ENCODE measurements at regions not wholly inside any gene's neighbourhood (a gene's known extent, or its start where the extent isn't known, plus 50 kb on each side); places are given as distances from the start of the nearest gene placed in this dataset.
"Not testable (repeated sequence)": the region's sequence is repeated elsewhere in the genome, so short reads cannot be mapped to it uniquely, and the experiment has no call there.

DNA sequence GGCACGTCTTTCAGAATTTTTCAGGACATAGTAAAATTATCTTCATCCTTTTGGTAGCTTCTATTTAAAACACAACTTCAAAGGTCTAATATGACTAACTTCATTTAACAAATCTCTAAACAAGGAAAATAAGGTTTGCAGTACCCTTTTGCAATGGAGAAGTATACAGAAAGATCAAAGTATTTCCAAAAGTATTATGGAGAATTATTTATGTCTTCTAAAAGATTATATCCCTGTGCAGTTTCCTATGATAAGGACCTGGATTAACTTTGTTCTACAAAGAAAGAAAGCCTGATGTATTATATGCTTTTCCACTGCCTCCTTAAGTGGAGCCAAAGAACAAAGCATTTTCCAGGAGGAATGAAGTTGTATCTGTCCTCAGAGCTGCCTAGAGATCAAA is 353.0 kb upstream of the RUNX1 start:
- DNase-seq (ENCODE audit: low read depth in 2 of 2) = no peak

GRCh38 chr21:35401476-35401875 is 352.4 kb upstream of the RUNX1 start:
- no peak for DNase-seq (ENCODE audit: low read depth in 2 of 2)

DNA sequence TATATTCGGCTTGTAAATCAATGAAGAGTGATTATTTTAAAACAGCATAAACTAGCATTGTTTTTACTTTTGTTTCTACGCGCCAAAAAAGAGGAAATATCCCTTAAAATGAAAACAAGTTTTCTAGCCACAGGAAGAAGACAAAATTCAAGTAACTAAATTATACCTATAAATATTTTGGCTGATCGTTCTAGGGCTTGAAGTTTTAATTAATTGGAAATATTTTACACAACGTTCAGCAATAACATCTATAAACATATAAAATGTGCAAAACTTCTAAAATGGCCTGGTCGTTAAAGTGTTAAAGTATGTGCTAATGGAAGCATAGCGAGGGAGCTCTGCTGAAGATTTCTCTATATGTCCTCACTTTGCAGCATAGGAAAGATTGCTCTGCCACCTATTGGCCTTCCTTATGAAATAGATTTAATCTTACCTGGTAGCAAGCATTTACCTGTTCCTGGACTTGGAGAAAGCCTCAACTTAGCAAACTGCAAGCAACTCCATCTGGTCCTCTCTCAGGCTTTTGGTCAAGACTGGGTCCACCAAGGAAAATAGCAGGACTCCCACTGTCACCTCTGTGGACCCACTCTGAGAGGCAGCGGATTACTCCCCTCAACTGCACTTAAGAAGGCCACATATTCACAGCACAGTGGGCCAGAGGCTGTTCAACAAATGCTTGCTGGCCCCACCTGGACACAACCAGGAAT is 351.3 kb upstream of the RUNX1 start:
- no peak for DNase-seq (ENCODE audit: low read depth in 2 of 2)

DNA sequence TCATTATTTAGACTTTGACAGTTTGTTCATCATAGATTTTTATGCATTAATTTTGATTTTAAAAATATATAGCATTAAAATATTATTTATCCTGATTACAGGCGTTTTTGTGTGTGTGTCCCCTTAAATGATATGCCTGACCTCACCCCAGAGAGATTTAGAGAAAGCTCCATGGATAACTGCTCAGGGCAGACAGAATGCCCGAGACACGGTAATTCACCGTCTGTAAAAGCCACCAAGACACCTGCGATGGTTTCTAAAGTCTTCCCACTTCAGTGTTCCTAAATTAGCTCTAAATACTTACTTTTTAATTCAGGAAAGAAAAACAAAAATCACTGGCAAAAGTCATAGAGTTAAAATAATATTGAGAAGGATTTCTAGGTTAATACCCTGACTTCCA is 350.6 kb upstream of the RUNX1 start:
- no peak for DNase-seq (ENCODE audit: low read depth in 2 of 2)

DNA sequence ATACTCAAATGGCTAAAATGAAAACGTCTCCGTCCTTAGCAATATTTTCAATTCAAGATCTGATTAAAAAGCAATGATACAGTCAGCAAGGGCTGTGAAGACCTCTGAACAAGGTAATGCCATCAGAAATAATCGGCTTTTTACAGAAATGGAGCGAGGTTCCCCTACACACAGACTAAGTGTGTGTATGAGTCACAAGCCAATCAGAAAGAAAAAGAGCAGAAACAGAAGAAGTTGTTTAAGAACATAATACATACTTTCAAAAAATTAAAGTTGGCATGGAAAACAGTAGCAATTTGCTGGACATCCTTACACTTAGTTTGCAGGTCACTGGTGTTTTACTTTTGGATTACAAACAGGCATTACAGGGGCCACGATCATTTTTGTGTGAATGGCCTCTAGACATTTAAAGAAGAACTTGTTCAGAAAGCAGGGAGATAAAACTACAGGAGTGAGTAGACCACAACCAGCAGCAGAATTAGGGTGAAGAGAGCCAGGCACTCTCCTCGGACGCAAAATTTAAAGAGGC is 350.0 kb upstream of the RUNX1 start:
- no peak for DNase-seq (ENCODE audit: low read depth in 2 of 2)

DNA sequence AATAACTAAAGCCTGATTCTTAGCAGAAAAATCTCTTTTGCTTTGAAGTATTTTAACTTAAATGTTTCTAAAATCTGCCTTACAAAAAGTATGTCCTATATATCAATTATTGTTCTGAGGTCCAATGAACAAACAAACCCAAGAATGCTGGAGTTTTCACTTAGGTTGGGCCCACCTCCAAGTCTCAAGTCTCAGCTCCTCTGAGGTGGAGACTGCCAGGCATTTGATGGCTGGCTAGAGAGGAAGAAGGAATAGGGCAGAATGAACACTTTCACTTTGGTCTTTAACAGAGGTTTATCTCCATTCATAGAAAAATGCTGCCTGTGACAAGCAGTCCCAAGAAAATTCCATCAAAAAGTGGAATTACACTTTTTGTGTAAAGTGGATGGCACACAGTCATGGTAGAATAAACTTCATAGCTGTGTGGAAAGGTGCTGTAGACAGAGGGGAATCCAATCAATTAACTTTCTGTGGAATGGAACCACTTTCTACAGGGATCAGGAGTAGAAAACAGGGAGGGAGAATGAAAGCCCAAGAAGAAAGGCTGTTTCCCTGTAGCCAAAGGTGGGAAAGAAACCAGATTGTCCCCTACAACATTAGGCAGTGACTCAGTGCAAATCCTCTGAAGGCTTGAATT is 349.4 kb upstream of the RUNX1 start:
- no peak for DNase-seq (ENCODE audit: low read depth in 2 of 2)

- no peak for DNase-seq (ENCODE audit: low read depth in 2 of 2)
These were observed 348.7 kb upstream of the RUNX1 start for GRCh38 chr21:35397781-35398180.

DNA sequence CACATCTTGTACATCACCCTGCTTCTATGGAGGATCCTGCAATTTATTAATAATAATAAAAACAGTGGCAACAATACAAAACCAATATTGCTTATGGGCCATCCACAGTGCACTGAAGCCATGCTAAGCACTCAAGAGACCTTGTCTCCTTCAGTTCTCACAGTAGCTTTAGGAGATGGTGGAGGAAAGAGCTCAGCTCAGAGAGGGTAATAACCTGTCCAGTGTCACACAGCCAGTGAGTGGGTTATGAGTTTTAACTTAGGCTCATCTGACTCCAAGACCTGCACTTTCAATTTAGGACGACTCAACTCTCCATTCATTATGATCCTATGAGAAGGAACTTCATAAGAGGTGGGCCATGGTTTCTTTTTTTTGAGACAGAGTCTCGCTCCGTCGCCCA is 347.6 kb upstream of the RUNX1 start:
- DNase-seq (ENCODE audit: low read depth in 2 of 2) = no peak

DNA sequence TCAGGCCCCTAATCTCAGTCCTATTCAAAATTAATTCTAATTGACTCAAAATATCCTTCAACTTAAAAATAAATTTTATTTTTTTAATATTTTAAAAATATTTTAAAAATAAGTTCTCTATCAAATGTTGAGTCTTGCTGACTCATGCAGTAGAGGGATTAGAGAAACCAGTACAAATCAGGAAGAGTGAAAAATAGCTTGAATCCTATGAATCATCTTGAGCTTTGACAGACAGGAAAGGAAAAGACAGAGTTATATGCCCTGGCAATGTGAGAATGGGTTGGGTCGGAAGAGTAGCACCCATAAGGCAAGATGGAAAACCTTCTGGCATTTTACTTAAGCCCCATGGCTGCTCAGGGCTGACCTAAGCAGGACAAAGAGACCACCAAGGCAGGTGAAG is 346.6 kb upstream of the RUNX1 start:
- no peak for DNase-seq (ENCODE audit: low read depth in 2 of 2)

GRCh38 chr21:35394634-35395369 is 345.7 kb upstream of the RUNX1 start:
- no peak for DNase-seq (ENCODE audit: low read depth in 2 of 2)

DNA sequence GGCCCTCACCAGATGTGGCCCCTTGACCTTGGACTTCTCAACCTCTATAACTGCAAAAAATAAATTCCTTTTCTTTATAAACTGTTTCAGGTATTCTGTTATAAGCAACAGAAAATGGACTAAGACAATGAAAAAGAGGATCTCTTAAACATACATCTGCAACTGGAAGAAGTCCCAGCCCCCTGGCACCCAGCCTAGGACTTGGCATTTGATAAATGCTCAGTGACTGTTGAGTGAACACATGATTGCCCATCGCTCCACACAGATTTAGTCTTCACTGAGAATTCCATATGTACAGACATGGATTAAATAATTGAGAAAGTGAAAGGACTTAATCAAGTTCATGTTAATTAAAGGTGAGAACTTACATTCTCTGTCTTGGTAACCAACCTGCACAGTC is 344.9 kb upstream of the RUNX1 start:
- no peak for DNase-seq (ENCODE audit: low read depth in 2 of 2)

- DNase-seq (ENCODE audit: low read depth in 2 of 2) = no peak
These were observed 341.1 kb upstream of the RUNX1 start for GRCh38 chr21:35390013-35390776.

DNA sequence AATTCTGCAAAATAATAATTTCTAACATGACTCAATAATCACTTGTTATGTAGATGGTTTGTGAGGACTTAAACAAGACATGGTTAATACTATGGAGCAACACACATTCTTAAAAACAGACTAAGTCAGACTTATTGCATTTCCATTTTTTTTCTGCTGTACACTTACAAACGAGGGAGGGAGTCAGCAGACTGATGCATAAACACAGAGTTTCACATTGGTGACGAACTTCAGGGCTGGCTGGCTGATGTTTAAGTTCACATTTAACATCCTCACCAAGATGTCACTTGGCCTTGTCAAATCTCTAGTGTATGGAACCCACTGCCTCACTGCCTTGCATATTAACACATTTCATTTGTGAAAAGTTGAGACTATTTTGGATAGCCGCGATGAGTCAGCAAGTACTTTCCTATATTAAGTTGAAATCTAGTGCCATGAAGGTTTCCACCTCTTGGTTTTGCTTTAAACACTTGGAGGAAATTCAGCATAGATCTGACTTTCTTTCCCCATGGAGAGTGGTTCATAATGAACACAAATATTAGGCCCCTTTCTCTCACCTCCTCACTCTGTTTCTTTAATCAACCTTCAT is 337.5 kb upstream of the RUNX1 start:
- DNase-seq (ENCODE audit: low read depth in 2 of 2) = no peak

DNA sequence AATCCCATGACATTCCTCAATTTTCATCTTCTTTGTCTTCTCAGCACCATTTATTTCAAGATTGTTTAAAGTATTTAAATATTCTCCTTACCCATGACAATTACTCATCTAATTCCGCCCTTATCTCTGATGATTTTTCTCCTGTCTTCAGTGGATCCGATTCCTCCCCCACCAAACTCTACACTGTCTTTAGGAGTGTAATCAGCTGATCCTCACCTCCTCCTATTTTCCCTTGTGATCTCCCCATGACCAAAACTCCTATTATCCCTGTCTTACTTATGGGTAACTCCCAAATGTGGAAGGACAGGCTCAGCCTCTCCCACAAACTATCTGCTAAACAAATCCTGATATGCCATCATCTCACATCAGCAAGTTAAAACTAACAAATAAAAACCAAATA is 335.3 kb upstream of the RUNX1 start:
- no peak for DNase-seq (ENCODE audit: low read depth in 2 of 2)

GRCh38 chr21:35382696-35383095 is 333.6 kb upstream of the RUNX1 start:
- DNase-seq (ENCODE audit: low read depth in 2 of 2) = no peak

- DNase-seq (ENCODE audit: low read depth in 2 of 2) = no peak
These were observed 332.7 kb upstream of the RUNX1 start for GRCh38 chr21:35381743-35382310.

DNA sequence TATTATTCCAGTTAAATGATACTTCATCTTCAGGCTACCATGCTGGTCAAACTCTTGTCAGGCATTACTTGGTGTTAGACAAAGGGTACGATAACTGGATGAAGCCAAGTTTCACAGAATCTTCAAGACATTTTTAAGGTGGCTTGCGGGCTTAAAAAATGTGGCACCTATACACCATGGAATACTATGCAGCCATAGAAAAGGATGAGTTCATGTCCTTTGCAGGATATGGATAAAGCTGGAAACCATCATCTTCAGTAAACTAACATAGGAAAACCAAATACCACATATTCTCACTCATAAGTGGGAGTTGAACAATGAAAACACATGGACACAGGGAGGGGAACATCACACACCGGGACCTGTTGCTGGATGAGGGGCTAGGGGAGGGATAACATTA is 331.2 kb upstream of the RUNX1 start:
- DNase-seq (ENCODE audit: low read depth in 2 of 2) = not testable (repeated sequence)

DNA sequence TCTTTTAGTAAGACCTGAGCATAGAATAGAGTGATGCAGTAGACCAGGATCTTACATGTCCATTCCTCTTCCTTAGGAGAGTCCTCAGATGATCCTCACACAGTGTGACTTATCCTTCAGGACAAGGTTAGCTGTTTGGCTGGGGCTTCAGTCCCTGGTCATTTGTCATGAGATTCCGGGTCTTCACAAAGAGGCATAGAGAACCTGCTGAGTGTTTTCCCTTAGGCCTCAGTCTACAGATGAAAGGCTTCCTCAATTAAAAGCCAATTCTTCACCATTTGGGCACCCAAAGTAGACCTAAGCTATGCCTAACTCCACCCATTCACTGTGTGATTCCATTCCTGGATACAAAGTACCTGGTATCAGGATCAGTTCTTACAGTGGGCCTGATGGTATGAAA is 329.8 kb upstream of the RUNX1 start:
- DNase-seq (ENCODE audit: low read depth in 2 of 2) = no peak

- DNase-seq (ENCODE audit: low read depth in 2 of 2) = no peak
These were observed 328.5 kb upstream of the RUNX1 start for GRCh38 chr21:35377505-35378090.

DNA sequence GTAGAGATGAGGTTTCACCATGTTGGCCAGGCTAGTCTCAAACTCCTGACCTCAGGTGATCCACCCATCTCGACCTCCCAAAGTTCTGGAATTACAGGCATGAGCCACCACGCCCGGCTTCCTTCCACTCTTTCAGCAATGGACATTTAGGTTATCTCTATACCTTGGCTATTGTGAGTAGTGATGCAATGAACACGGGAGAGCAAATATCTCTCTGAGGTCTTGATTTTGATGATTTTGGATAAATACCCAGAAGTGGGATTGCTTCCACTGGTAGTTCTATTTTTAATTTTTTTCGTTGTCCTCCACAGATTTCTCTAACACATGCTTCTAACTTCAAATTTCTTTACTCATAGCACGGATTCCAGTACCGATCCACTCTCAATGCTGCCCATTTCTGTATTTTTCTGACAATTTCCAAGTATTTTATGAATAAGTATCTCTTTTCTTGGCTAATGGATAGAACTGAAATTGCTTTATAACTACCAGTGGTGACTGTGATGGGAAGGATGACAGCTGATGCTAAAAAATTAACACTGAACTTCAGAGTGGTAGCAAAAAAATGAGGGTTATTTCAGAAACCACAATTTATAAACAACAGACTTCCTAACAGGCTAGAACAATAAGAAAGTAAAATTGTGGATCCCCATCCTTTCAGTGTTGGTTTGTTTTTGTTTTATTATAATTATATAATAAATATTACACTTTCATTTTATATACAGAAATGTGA is 327.5 kb upstream of the RUNX1 start:
- DNase-seq (ENCODE audit: low read depth in 2 of 2) = no peak
